Adrenal gland (tissue), 5 donors: ENCODE measurements at regions not wholly inside any gene's neighbourhood (a gene's known extent, or its start where the extent isn't known, plus 50 kb on each side); places are given as distances from the start of the nearest gene placed in this dataset.

Source experiments
- CTCF ChIP-seq, 6 experiments: fragments of 450-650 bp in 4 of 6; fragments of 200-600 bp in 2 of 6; sonication (generic) in 1 of 6; IDR thresholded peaks; 1 replicate in 5 of 6; 2 replicates in 1 of 6; pipeline versions ENCODE4 v1.5.1 to v1.8.0; 2016 to 2021; ENCODE audit warnings: antibody characterized with exemption in 6 of 6, mild to moderate bottlenecking in 2 of 6, moderate library complexity in 1 of 6
- POLR2A ChIP-seq, 2 donors: fragments of 450-650 bp; IDR thresholded peaks; one replicate each; pipeline ENCODE4 v1.6.1; 2017; ENCODE audit warnings: antibody characterized with exemption in 2 of 2, mild to moderate bottlenecking in 2 of 2, moderate library complexity in 1 of 2
- donor health status: DM: no; HTN: no; CAD: no.

DNA sequence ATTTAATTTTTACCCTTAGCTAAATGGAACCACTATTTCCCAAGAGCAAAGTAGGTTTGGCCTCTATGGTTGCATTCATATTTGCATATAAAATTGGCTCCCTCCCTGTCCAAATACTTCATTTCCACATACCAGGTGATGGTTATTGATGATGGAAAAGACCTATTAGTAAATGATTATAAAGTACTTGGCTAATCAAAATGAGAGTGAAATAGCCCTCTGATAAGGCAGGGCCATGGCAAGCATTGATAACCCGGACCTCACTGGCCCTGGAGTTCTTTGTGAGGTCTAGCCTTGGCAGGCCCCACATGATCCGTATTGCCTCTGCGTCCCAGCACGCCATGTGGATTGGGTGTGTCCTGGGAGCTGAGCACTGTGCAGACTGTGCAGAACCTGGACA, 201.1 kb upstream of the GATA6 start:
- TF ChIP-seq CTCF (IDR thresholded peaks at IDR 0.05) (no peak), POLR2A (IDR thresholded peaks at IDR 0.05) (no peak)
